GM06990 (cell line): ENCODE measurements at regions not wholly inside any gene's neighbourhood (a gene's known extent, or its start where the extent isn't known, plus 50 kb on each side); places are given as distances from the start of the nearest gene placed in this dataset.

Source experiments
- DNase-seq: peaks from one replicate; pipeline ENCODE4 v3.0.0-alpha.2; 2011; ENCODE audit not compliant: insufficient read length; ENCODE audit errors: extremely low read depth
- H3K27me3 ChIP-seq: replicated peaks from 2 replicates; pipeline ENCODE4 v1.6.0; 2011; ENCODE audit warnings: low read length; ENCODE audit not compliant: control insufficient read depth, insufficient read depth
- H3K36me3 ChIP-seq: 2 replicates; pipeline ENCODE4 v1.5.1; 2011; ENCODE audit warnings: low read length; ENCODE audit not compliant: control insufficient read depth, insufficient read depth
- H3K4me3 ChIP-seq: replicated peaks from 2 replicates; pipeline ENCODE4 v1.5.1; 2011; ENCODE audit warnings: low read depth, mild to moderate bottlenecking, control low read depth, low read length
- CTCF ChIP-seq: IDR thresholded peaks from 2 replicates; pipeline ENCODE4 v1.5.1; 2011; ENCODE audit warnings: low read length, control low read depth, mild to moderate bottlenecking, inconsistent platforms; ENCODE audit not compliant: insufficient read depth, poor library complexity, severe bottlenecking

GRCh38 chr5:125311743-125312142 is 565.3 kb upstream of the ZNF608 start:
- DNase-seq: no peak
- H3K27me3 ChIP-seq: no peaks in the 10 kb centered on the region
- no peak for TF ChIP-seq CTCF
- H3K36me3 ChIP-seq: no peaks in the 10 kb centered on the region
- no peak overlapping the region for H3K4me3 ChIP-seq

GRCh38 chr5:125313555-125313954 is 567.1 kb upstream of the ZNF608 start:
- Histone ChIP-seq H3K27me3 (no peaks in the 10 kb centered on the region), H3K4me3 (no peak overlapping the region), H3K36me3 (no peaks in the 10 kb centered on the region)
- TF ChIP-seq CTCF: no peak
- DNase-seq: no peak

DNA sequence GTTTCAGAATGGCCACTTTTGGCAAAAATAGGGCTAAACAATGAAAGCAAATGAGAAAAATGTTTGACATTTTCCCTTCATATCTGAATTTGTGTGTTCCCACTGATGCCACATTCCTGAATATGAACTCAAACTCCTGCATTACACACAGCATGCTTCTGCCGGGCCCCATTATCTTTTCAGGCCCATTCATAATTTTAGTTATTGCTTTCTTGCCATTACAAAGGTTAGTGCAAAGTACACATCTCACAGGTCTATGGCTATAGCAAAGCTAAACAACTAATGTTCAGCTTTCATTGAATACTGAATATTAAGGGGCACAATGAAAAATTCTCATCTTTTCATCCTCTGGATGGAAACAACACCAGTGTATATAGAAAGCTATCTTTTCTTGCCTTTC is 568.9 kb upstream of the ZNF608 start:
- no peaks in the 10 kb centered on the region for H3K27me3 ChIP-seq
- H3K36me3 ChIP-seq: no peaks in the 10 kb centered on the region
- no peak for TF ChIP-seq CTCF
- no peak for DNase-seq
- H3K4me3 ChIP-seq: no peak overlapping the region

- no peak for TF ChIP-seq CTCF
- DNase-seq: no peak
- no peak overlapping the region for H3K4me3 ChIP-seq
- H3K27me3 ChIP-seq: no peaks in the 10 kb centered on the region
- H3K36me3 ChIP-seq: no peaks in the 10 kb centered on the region
Observed at GRCh38 chr5:125316391-125316790, 570.0 kb upstream of the ZNF608 start.

DNA sequence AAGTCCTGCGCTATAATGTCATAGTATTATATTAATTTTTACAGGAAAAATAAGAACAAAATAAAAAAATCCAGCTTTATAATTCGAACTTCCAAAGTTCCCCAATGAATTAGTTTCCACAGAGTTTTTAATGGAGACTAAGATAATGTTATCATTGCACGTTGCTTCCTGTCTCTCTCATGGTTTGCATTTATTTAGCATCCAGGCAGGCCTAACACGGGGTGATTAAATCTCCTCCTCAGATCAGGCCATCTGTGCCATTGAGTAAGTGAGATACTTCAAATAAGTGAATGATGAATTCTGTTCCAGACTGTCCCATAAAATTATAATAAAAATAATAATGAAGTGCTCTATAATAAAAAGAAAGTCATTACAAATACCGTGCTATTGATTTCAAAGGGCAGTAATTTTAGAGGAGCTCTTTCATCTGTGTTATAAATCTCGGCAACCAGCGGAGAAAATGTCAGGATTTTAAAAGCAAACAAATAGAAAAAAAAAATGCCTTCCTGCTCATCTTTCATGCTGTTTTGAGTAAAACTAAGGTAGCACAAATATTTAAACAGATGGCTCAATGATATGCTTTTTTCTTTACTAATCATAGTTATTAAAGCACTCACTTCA is 570.6 kb upstream of the ZNF608 start:
- no peaks in the 10 kb centered on the region for H3K27me3 ChIP-seq
- TF ChIP-seq CTCF: no peak
- no peak for DNase-seq
- H3K36me3 ChIP-seq: no peaks in the 10 kb centered on the region
- H3K4me3 ChIP-seq: no peak overlapping the region

DNA sequence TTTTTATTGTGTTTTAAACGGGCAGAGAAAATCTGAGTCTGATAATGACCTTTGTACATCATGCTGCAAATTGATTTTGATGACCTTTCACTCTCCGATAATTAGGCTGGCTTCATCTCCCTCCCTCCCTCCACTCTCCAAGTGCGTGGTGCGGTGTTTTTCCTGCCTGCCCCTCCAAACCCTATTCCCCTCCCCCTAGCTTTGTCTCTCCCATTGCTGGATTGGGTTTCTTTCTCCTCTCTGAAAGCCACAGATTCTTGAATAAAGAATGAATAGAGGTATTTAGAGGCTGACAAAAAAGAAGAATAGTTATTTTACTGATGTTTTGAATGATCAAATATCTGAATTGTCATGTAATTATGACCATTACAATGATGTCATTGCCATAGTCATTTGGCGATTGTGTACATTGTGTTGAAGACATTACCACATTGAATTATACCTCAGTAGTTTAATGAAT is 571.1 kb upstream of the ZNF608 start:
- Histone ChIP-seq H3K4me3 (no peak overlapping the region), H3K36me3 (no peaks in the 10 kb centered on the region), H3K27me3 (no peaks in the 10 kb centered on the region)
- no peak for DNase-seq
- no peak for TF ChIP-seq CTCF
